ENCODE measurements at regions not wholly inside any gene's neighbourhood (a gene's known extent, or its start where the extent isn't known, plus 50 kb on each side); places are given as distances from the start of the nearest gene placed in this dataset.

GRCh38 chr7:121485467-121486243, 89.5 kb upstream of the FAM3C start:
- CTCF ChIA-PET, result no interaction called here
- H3K36me3 Mint-ChIP-seq, result no peaks in the 10 kb centered on the region
- POLR2A ChIA-PET, result no interaction called here
- Histone ChIP-seq H3K4me1 (ENCODE audit: control insufficient read depth in 1 of 2, extremely low read depth in 1 of 2, insufficient read depth in 2 of 2, low read length in 2 of 2) (no peaks in the 10 kb centered on the region), H3K27ac (ENCODE audit: low read length) (no peak overlapping the region), H3K4me3 (ENCODE audit: control insufficient read depth in 1 of 2, extremely low read depth in 1 of 2, low read length in 1 of 2) (no peak overlapping the region), H3K36me3 (ENCODE audit: control insufficient read depth in 2 of 2, extremely low read depth in 1 of 2, insufficient read depth in 1 of 2, low read length in 1 of 2) (no peaks in the 10 kb centered on the region), H3K9me3 (no peaks in the 10 kb centered on the region), H3K27me3 (replicated peaks in 1 of 2; ENCODE audit: control insufficient read depth in 2 of 2, extremely low read depth in 1 of 2, insufficient read depth in 2 of 2, low read length in 1 of 2) (peaks cover 0 to 3% of the 10 kb centered on the region in 2 experiments)
- H3K27ac Mint-ChIP-seq, result no peak overlapping the region
- 88% methylated on average over 5 of the region's 7 CpGs for whole genome bisulfite sequencing (ENCODE audit: insufficient coverage)
- H3K4me1 Mint-ChIP-seq, result peaks cover 4 to 8% (median 5%) of the 10 kb centered on the region in 3 donors
- no peaks in the 10 kb centered on the region for H3K9me3 Mint-ChIP-seq
- H3K4me3 Mint-ChIP-seq, result no peak overlapping the region
- no peak for ATAC-seq (replicated peaks in 1 of 4)
- DNase-seq, result no peak
- peaks cover 0 to 3% of the 10 kb centered on the region in 2 donors for H3K27me3 Mint-ChIP-seq

- no peak overlapping the region for H3K27ac ChIP-seq (ENCODE audit: low read length)
- H3K36me3 ChIP-seq (ENCODE audit: control insufficient read depth in 2 of 2, extremely low read depth in 1 of 2, insufficient read depth in 1 of 2, low read length in 1 of 2), result no peaks in the 10 kb centered on the region
- H3K27ac Mint-ChIP-seq, result no peak overlapping the region
- ChIA-PET CTCF (no interaction called here), POLR2A (no interaction called here)
- H3K27me3 ChIP-seq (replicated peaks in 1 of 2; ENCODE audit: control insufficient read depth in 2 of 2, extremely low read depth in 1 of 2, insufficient read depth in 2 of 2, low read length in 1 of 2), result no peaks in the 10 kb centered on the region
- H3K4me1 Mint-ChIP-seq, result peaks cover 4 to 8% (median 5%) of the 10 kb centered on the region in 3 donors
- H3K9me3 Mint-ChIP-seq, result no peaks in the 10 kb centered on the region
- H3K4me3 Mint-ChIP-seq, result no peak overlapping the region
- H3K36me3 Mint-ChIP-seq, result no peaks in the 10 kb centered on the region
- DNase-seq (no peak), ATAC-seq (replicated peaks in 1 of 4) (no peak)
- H3K4me3 ChIP-seq (ENCODE audit: control insufficient read depth in 1 of 2, extremely low read depth in 1 of 2, low read length in 1 of 2), result no peak overlapping the region
- peaks cover 0 to 3% of the 10 kb centered on the region in 2 donors for H3K27me3 Mint-ChIP-seq
- 87% methylated on average over 2 of the region's 2 CpGs for WGBS (ENCODE audit: insufficient coverage)
- no peaks in the 10 kb centered on the region for H3K4me1 ChIP-seq (ENCODE audit: control insufficient read depth in 1 of 2, extremely low read depth in 1 of 2, insufficient read depth in 2 of 2, low read length in 2 of 2)
- H3K9me3 ChIP-seq, result no peaks in the 10 kb centered on the region
Measured at GRCh38 chr7:121484089-121484763, 88.1 kb upstream of the FAM3C start.

GRCh38 chr7:121480566-121481335, 84.6 kb upstream of the FAM3C start:
- Histone ChIP-seq H3K4me1 (ENCODE audit: control insufficient read depth in 1 of 2, extremely low read depth in 1 of 2, insufficient read depth in 2 of 2, low read length in 2 of 2) (no peaks in the 10 kb centered on the region), H3K4me3 (ENCODE audit: control insufficient read depth in 1 of 2, extremely low read depth in 1 of 2, low read length in 1 of 2) (no peak overlapping the region), H3K27me3 (replicated peaks in 1 of 2; ENCODE audit: control insufficient read depth in 2 of 2, extremely low read depth in 1 of 2, insufficient read depth in 2 of 2, low read length in 1 of 2) (no peaks in the 10 kb centered on the region), H3K27ac (ENCODE audit: low read length) (no peak overlapping the region), H3K9me3 (no peaks in the 10 kb centered on the region), H3K36me3 (ENCODE audit: control insufficient read depth in 2 of 2, extremely low read depth in 1 of 2, insufficient read depth in 1 of 2, low read length in 1 of 2) (no peaks in the 10 kb centered on the region)
- no peak for DNase-seq
- ChIA-PET POLR2A (no interaction called here), CTCF (interaction anchor here in 1 of 2 donors (0.6 kb wide), 1 partner anchor 93 kb away, joined by 3 read pairs; no protein-coding TSS in a partner anchor)
- no peak for ATAC-seq (replicated peaks in 1 of 4)
- 95% methylated on average over 3 of the region's 6 CpGs for WGBS (ENCODE audit: insufficient coverage)
- Mint-ChIP-seq H3K4me1 (peaks cover 0 to 5% (median 4%) of the 10 kb centered on the region in 3 donors), H3K27ac (no peak overlapping the region), H3K27me3 (no peaks in the 10 kb centered on the region), H3K36me3 (no peaks in the 10 kb centered on the region), H3K4me3 (no peak overlapping the region), H3K9me3 (no peaks in the 10 kb centered on the region)

GRCh38 chr7:121480058-121480457, 84.0 kb upstream of the FAM3C start:
- ChIA-PET POLR2A (no interaction called here), CTCF (no interaction called here)
- no peaks in the 10 kb centered on the region for H3K36me3 ChIP-seq (ENCODE audit: control insufficient read depth in 2 of 2, extremely low read depth in 1 of 2, insufficient read depth in 1 of 2, low read length in 1 of 2)
- no peak overlapping the region for H3K4me3 ChIP-seq (ENCODE audit: control insufficient read depth in 1 of 2, extremely low read depth in 1 of 2, low read length in 1 of 2)
- no peaks in the 10 kb centered on the region for H3K4me1 ChIP-seq (ENCODE audit: control insufficient read depth in 1 of 2, extremely low read depth in 1 of 2, insufficient read depth in 2 of 2, low read length in 2 of 2)
- Mint-ChIP-seq H3K4me3 (no peak overlapping the region), H3K9me3 (no peaks in the 10 kb centered on the region), H3K36me3 (no peaks in the 10 kb centered on the region), H3K27me3 (no peaks in the 10 kb centered on the region), H3K4me1 (peaks cover 0 to 5% (median 4%) of the 10 kb centered on the region in 3 donors), H3K27ac (no peak overlapping the region)
- H3K27me3 ChIP-seq (replicated peaks in 1 of 2; ENCODE audit: control insufficient read depth in 2 of 2, extremely low read depth in 1 of 2, insufficient read depth in 2 of 2, low read length in 1 of 2), result no peaks in the 10 kb centered on the region
- no peak for DNase-seq
- 20% methylated on average over 1 of the region's 2 CpGs for WGBS (ENCODE audit: insufficient coverage)
- H3K9me3 ChIP-seq, result no peaks in the 10 kb centered on the region
- ATAC-seq (replicated peaks in 1 of 4), result no peak
- no peak overlapping the region for H3K27ac ChIP-seq (ENCODE audit: low read length)

GRCh38 chr7:121479466-121479865, 83.4 kb upstream of the FAM3C start:
- ChIA-PET CTCF (no interaction called here), POLR2A (no interaction called here)
- H3K27ac Mint-ChIP-seq, result no peak overlapping the region
- ATAC-seq (replicated peaks in 1 of 4), result no peak
- no peak overlapping the region for H3K4me3 ChIP-seq (ENCODE audit: control insufficient read depth in 1 of 2, extremely low read depth in 1 of 2, low read length in 1 of 2)
- no CpG with 5 or more reads among the region's 5 CpGs for whole genome bisulfite sequencing (ENCODE audit: insufficient coverage)
- H3K27me3 Mint-ChIP-seq, result no peaks in the 10 kb centered on the region
- no peaks in the 10 kb centered on the region for H3K4me1 ChIP-seq (ENCODE audit: control insufficient read depth in 1 of 2, extremely low read depth in 1 of 2, insufficient read depth in 2 of 2, low read length in 2 of 2)
- no peaks in the 10 kb centered on the region for H3K36me3 ChIP-seq (ENCODE audit: control insufficient read depth in 2 of 2, extremely low read depth in 1 of 2, insufficient read depth in 1 of 2, low read length in 1 of 2)
- H3K27me3 ChIP-seq (replicated peaks in 1 of 2; ENCODE audit: control insufficient read depth in 2 of 2, extremely low read depth in 1 of 2, insufficient read depth in 2 of 2, low read length in 1 of 2), result no peaks in the 10 kb centered on the region
- H3K36me3 Mint-ChIP-seq, result no peaks in the 10 kb centered on the region
- no peak overlapping the region for H3K27ac ChIP-seq (ENCODE audit: low read length)
- DNase-seq, result no peak
- H3K9me3 ChIP-seq, result no peaks in the 10 kb centered on the region
- H3K4me1 Mint-ChIP-seq, result peaks cover 0 to 5% (median 4%) of the 10 kb centered on the region in 3 donors
- no peak overlapping the region for H3K4me3 Mint-ChIP-seq
- H3K9me3 Mint-ChIP-seq, result no peaks in the 10 kb centered on the region

- no peak for ATAC-seq (replicated peaks in 1 of 4)
- no peaks in the 10 kb centered on the region for H3K9me3 ChIP-seq
- no peak for DNase-seq
- no peaks in the 10 kb centered on the region for H3K4me1 Mint-ChIP-seq
- H3K9me3 Mint-ChIP-seq, result no peaks in the 10 kb centered on the region
- no peak overlapping the region for H3K4me3 ChIP-seq (ENCODE audit: control insufficient read depth in 1 of 2, extremely low read depth in 1 of 2, low read length in 1 of 2)
- no peaks in the 10 kb centered on the region for H3K36me3 Mint-ChIP-seq
- H3K27ac ChIP-seq (ENCODE audit: low read length), result no peak overlapping the region
- no peaks in the 10 kb centered on the region for H3K27me3 Mint-ChIP-seq
- ChIA-PET POLR2A (no interaction called here), CTCF (no interaction called here)
- H3K4me3 Mint-ChIP-seq, result no peak overlapping the region
- peaks cover 0 to 3% of the 10 kb centered on the region in 2 experiments for H3K27me3 ChIP-seq (replicated peaks in 1 of 2; ENCODE audit: control insufficient read depth in 2 of 2, extremely low read depth in 1 of 2, insufficient read depth in 2 of 2, low read length in 1 of 2)
- no CpG with 5 or more reads among the region's 2 CpGs for WGBS (ENCODE audit: insufficient coverage)
- H3K27ac Mint-ChIP-seq, result no peak overlapping the region
- H3K36me3 ChIP-seq (ENCODE audit: control insufficient read depth in 2 of 2, extremely low read depth in 1 of 2, insufficient read depth in 1 of 2, low read length in 1 of 2), result no peaks in the 10 kb centered on the region
- H3K4me1 ChIP-seq (ENCODE audit: control insufficient read depth in 1 of 2, extremely low read depth in 1 of 2, insufficient read depth in 2 of 2, low read length in 2 of 2), result no peaks in the 10 kb centered on the region
Measured at GRCh38 chr7:121475806-121476205, 79.7 kb upstream of the FAM3C start.

Data from T-cell (primary cell).